ENCODE measurements at regions not wholly inside any gene's neighbourhood (a gene's known extent, or its start where the extent isn't known, plus 50 kb on each side); places are given as distances from the start of the nearest gene placed in this dataset.
"Not testable (repeated sequence)": the region's sequence is repeated elsewhere in the genome, so short reads cannot be mapped to it uniquely, and the experiment has no call there.

- no peak for DNase-seq
These were observed 354.9 kb upstream of the SEMA3C start for GRCh38 chr7:81273601-81274397.

- no peak for DNase-seq
These were observed 353.3 kb upstream of the SEMA3C start for GRCh38 chr7:81272176-81272575.

- DNase-seq, result no peak
These were observed 349.7 kb upstream of the SEMA3C start for GRCh38 chr7:81268551-81268950.

GRCh38 chr7:81267508-81267907 lies 348.7 kb upstream of the SEMA3C start:
- no peak for DNase-seq

- no peak for DNase-seq
These were observed 345.3 kb upstream of the SEMA3C start for GRCh38 chr7:81264116-81264515.

GRCh38 chr7:81260152-81260551 lies 341.3 kb upstream of the SEMA3C start:
- DNase-seq, result no peak

- DNase-seq, result no peak
These were observed 338.1 kb upstream of the SEMA3C start for GRCh38 chr7:81256991-81257390.

GRCh38 chr7:81248420-81248819 lies 329.6 kb upstream of the SEMA3C start:
- DNase-seq, result no peak

GRCh38 chr7:81247364-81247763 lies 328.5 kb upstream of the SEMA3C start:
- DNase-seq, result not testable (repeated sequence)

- no peak for DNase-seq
These were observed 326.5 kb upstream of the SEMA3C start for GRCh38 chr7:81245353-81245752.

- no peak for DNase-seq
These were observed 325.4 kb upstream of the SEMA3C start for GRCh38 chr7:81244224-81244623.

GRCh38 chr7:81236560-81236959 lies 317.7 kb upstream of the SEMA3C start:
- DNase-seq, result no peak

- no peak for DNase-seq
These were observed 317.1 kb upstream of the SEMA3C start for GRCh38 chr7:81235997-81236396.

GRCh38 chr7:81234896-81235295 lies 316.0 kb upstream of the SEMA3C start:
- DNase-seq, result no peak

- no peak for DNase-seq
These were observed 314.5 kb upstream of the SEMA3C start for GRCh38 chr7:81233208-81233940.

GRCh38 chr7:81232084-81232799 lies 313.4 kb upstream of the SEMA3C start:
- DNase-seq, result no peak

GRCh38 chr7:81231301-81231838 lies 312.5 kb upstream of the SEMA3C start:
- no peak for DNase-seq

GRCh38 chr7:81226234-81226633 lies 307.4 kb upstream of the SEMA3C start:
- no peak for DNase-seq

- DNase-seq, result not testable (repeated sequence)
These were observed 303.8 kb upstream of the SEMA3C start for GRCh38 chr7:81222692-81223091.

- no peak for DNase-seq
These were observed 302.8 kb upstream of the SEMA3C start for GRCh38 chr7:81221527-81222217.

- no peak for DNase-seq
These were observed 299.7 kb upstream of the SEMA3C start for GRCh38 chr7:81218480-81219106.

GRCh38 chr7:81213394-81213793 lies 294.5 kb upstream of the SEMA3C start:
- DNase-seq, result no peak
